ENCODE measurements at regions not wholly inside any gene's neighbourhood (a gene's known extent, or its start where the extent isn't known, plus 50 kb on each side); places are given as distances from the start of the nearest gene placed in this dataset.

DNA sequence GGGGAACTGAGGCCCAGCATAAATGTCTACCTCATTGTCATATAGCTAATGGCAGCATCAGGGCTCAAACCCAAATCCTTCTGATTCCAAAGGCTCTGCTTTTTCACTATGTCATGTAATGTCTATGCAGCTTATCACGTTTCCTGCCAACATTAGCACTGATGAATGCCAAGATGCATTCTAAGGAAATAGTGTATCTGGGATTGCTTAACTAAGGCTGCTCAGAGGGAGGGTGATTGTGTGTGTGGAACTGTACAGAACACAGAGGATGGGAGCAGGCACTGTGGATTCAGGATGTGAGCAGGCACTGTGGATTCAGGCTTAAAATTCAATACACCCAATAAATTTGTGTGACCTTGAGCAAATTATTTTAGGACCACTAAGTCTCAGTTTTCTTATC is 456.4 kb upstream of the DEPDC1 start:
- TF ChIP-seq, protein P1, sequence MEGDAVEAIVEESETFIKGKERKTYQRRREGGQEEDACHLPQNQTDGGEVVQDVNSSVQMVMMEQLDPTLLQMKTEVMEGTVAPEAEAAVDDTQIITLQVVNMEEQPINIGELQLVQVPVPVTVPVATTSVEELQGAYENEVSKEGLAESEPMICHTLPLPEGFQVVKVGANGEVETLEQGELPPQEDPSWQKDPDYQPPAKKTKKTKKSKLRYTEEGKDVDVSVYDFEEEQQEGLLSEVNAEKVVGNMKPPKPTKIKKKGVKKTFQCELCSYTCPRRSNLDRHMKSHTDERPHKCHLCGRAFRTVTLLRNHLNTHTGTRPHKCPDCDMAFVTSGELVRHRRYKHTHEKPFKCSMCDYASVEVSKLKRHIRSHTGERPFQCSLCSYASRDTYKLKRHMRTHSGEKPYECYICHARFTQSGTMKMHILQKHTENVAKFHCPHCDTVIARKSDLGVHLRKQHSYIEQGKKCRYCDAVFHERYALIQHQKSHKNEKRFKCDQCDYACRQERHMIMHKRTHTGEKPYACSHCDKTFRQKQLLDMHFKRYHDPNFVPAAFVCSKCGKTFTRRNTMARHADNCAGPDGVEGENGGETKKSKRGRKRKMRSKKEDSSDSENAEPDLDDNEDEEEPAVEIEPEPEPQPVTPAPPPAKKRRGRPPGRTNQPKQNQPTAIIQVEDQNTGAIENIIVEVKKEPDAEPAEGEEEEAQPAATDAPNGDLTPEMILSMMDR (IDR thresholded peaks at IDR 0.05) = no peak
- TF ChIP-seq MAX (CRISPR knock-in tag; IDR thresholded peaks at IDR 0.05) = no peak
- TF ChIP-seq NR1H2 (CRISPR knock-in tag; IDR thresholded peaks at IDR 0.05) = no peak
- TF ChIP-seq, protein P2, sequence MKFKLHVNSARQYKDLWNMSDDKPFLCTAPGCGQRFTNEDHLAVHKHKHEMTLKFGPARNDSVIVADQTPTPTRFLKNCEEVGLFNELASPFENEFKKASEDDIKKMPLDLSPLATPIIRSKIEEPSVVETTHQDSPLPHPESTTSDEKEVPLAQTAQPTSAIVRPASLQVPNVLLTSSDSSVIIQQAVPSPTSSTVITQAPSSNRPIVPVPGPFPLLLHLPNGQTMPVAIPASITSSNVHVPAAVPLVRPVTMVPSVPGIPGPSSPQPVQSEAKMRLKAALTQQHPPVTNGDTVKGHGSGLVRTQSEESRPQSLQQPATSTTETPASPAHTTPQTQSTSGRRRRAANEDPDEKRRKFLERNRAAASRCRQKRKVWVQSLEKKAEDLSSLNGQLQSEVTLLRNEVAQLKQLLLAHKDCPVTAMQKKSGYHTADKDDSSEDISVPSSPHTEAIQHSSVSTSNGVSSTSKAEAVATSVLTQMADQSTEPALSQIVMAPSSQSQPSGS (CRISPR knock-in tag; IDR thresholded peaks at IDR 0.05; ENCODE audit: borderline replicate concordance, low read depth) = no peak
- TF ChIP-seq CREM (CRISPR knock-in tag; IDR thresholded peaks at IDR 0.05) = no peak
- no peak for TF ChIP-seq JUN (CRISPR knock-in tag; IDR thresholded peaks at IDR 0.05)
- no peak for TF ChIP-seq CDX4 (CRISPR knock-in tag; IDR thresholded peaks at IDR 0.05; ENCODE audit: borderline replicate concordance)
- no peak for TF ChIP-seq ZMAT4 (CRISPR knock-in tag; IDR thresholded peaks at IDR 0.05)
- TF ChIP-seq, protein P3, sequence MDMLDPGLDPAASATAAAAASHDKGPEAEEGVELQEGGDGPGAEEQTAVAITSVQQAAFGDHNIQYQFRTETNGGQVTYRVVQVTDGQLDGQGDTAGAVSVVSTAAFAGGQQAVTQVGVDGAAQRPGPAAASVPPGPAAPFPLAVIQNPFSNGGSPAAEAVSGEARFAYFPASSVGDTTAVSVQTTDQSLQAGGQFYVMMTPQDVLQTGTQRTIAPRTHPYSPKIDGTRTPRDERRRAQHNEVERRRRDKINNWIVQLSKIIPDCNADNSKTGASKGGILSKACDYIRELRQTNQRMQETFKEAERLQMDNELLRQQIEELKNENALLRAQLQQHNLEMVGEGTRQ (CRISPR knock-in tag; IDR thresholded peaks at IDR 0.05) = no peak
- no peak for TF ChIP-seq OVOL2 (CRISPR knock-in tag; IDR thresholded peaks at IDR 0.05; ENCODE audit: borderline replicate concordance)
- TF ChIP-seq MXD4 (CRISPR knock-in tag; IDR thresholded peaks at IDR 0.05; ENCODE audit: borderline replicate concordance) = no peak
- TF ChIP-seq STAT6 (CRISPR knock-in tag; conservative IDR thresholded peaks at IDR 0.05; ENCODE audit: low read depth) = no peak
- TF ChIP-seq ATF3 (CRISPR knock-in tag; conservative IDR thresholded peaks at IDR 0.05) = no peak
- no peak for TF ChIP-seq FOXP1 (CRISPR knock-in tag; IDR thresholded peaks at IDR 0.05; ENCODE audit: borderline replicate concordance)

All from WTC11 (cell line).